PC-3 (cell line): ENCODE measurements at regions not wholly inside any gene's neighbourhood (a gene's known extent, or its start where the extent isn't known, plus 50 kb on each side); places are given as distances from the start of the nearest gene placed in this dataset.
"Not testable (repeated sequence)": the region's sequence is repeated elsewhere in the genome, so short reads cannot be mapped to it uniquely, and the experiment has no call there.

ENCODE experiments used
- ATAC-seq: fragments of 200-7000 bp; cut with Tn5 transposase; 2 replicates; pipeline ENCODE4 v1.9.1; 2020; ENCODE audit warnings: mild to moderate bottlenecking, moderate library complexity
- BruUV-seq: library from RNA; stranded (reverse); fragments of 400-500 nt; replicated peaks from 2 replicates; lab custom pipeline; 2021; lab: Mats Ljungman, UMichigan
- CTCF ChIA-PET: fragments of 300-600 bp; sonication (Branson Sonifier 250); formaldehyde crosslinking; loops from one replicate; lab custom pipeline; 2022; ENCODE audit warnings: antibody characterized with exemption; lab: Charles Lee
- POLR2A ChIA-PET: fragments of 300-600 bp; sonication (Branson Sonifier 250); formaldehyde crosslinking; loops from one replicate; lab custom pipeline; 2022; ENCODE audit warnings: antibody characterized with exemption; ENCODE audit not compliant: unreplicated experiment; lab: Charles Lee
- DNase-seq: peaks from one replicate; pipeline ENCODE4 v3.0.0-alpha.2; 2015
- H2AFZ ChIP-seq: fragments of 300-600 bp; sonication (generic); 2 replicates; pipeline ENCODE4 v1.6.0; 2016; ENCODE audit warnings: antibody characterized with exemption, low read length
- H3F3A ChIP-seq: fragments of 300-600 bp; sonication (generic); one replicate; pipeline ENCODE4 v1.6.0; 2017; ENCODE audit warnings: antibody characterized with exemption, low read length, control low read depth, mild to moderate bottlenecking; ENCODE audit not compliant: unreplicated experiment
- H3K27ac ChIP-seq: fragments of 300-600 bp; sonication (generic); 2 replicates; pipeline ENCODE4 v1.5.1; 2016; ENCODE audit warnings: mild to moderate bottlenecking, low read length
- H3K27me3 ChIP-seq: fragments of 300-600 bp; sonication (generic); 2 replicates; pipeline ENCODE4 v1.6.1; 2016; ENCODE audit warnings: low read length, mixed read lengths
- H3K36me3 ChIP-seq: fragments of 300-600 bp; sonication (generic); 2 replicates; pipeline ENCODE4 v1.6.1; 2016; ENCODE audit warnings: low read depth, mixed run types, low read length, mixed read lengths
- H3K4me1 ChIP-seq: fragments of 300-600 bp; sonication (generic); 2 replicates; pipeline ENCODE4 v1.5.1; 2016; ENCODE audit warnings: low read length; ENCODE audit not compliant: insufficient read depth
- H3K4me2 ChIP-seq: fragments of 300-600 bp; sonication (generic); 2 replicates; pipeline ENCODE4 v1.6.0; 2016; ENCODE audit warnings: low read length
- H3K4me3 ChIP-seq: fragments of 300-600 bp; sonication (generic); 2 replicates; pipeline ENCODE4 v1.5.1; 2016; ENCODE audit warnings: mild to moderate bottlenecking, low read length, mixed read lengths
- H3K79me2 ChIP-seq: fragments of 300-600 bp; sonication (generic); 2 replicates; pipeline ENCODE4 v1.6.1; 2017; ENCODE audit warnings: low read length, mixed read lengths
- H3K9ac ChIP-seq: fragments of 300-600 bp; sonication (generic); 2 replicates; pipeline ENCODE4 v1.6.0; 2016; ENCODE audit warnings: mild to moderate bottlenecking, low read length
- H3K9me2 ChIP-seq: fragments of 300-600 bp; sonication (generic); replicated peaks from 2 replicates; pipeline ENCODE4 v1.6.1; 2016; ENCODE audit warnings: mixed run types, low read length, mixed read lengths
- H3K9me3 ChIP-seq: fragments of 300-600 bp; sonication (generic); 2 replicates; pipeline ENCODE4 v1.6.1; 2016; ENCODE audit warnings: low read length, mixed read lengths
- H4K20me1 ChIP-seq: fragments of 300-600 bp; sonication (generic); 2 replicates; pipeline ENCODE4 v1.6.1; 2016; ENCODE audit warnings: low read length, mixed read lengths
- EZH2 ChIP-seq: fragments of 300-600 bp; sonication (generic); IDR thresholded peaks from one replicate; pipeline ENCODE4 v1.6.1; 2017; ENCODE audit warnings: antibody characterized with exemption, mild to moderate bottlenecking, low read length; ENCODE audit not compliant: unreplicated experiment
- EZH2phosphoT487 ChIP-seq: fragments of 300-600 bp; sonication (generic); IDR thresholded peaks from 2 replicates; pipeline ENCODE4 v1.6.1; 2018; ENCODE audit warnings: mild to moderate bottlenecking, antibody characterized with exemption, low read length, borderline replicate concordance
- intact Hi-C: fragments of 100-400 bp; cut with micrococcal nuclease; formaldehyde crosslinking; loops from 2 replicates; pipeline ENCODE4 v1.9.0; 2023
- TF ChIP-seq, protein P1 (sequence below): fragments of 300-600 bp; sonication (generic); conservative IDR thresholded peaks from 2 replicates; pipeline ENCODE4 v1.5.1; 2017; ENCODE audit warnings: antibody characterized with exemption, low read depth, mild to moderate bottlenecking, low read length

DNA sequence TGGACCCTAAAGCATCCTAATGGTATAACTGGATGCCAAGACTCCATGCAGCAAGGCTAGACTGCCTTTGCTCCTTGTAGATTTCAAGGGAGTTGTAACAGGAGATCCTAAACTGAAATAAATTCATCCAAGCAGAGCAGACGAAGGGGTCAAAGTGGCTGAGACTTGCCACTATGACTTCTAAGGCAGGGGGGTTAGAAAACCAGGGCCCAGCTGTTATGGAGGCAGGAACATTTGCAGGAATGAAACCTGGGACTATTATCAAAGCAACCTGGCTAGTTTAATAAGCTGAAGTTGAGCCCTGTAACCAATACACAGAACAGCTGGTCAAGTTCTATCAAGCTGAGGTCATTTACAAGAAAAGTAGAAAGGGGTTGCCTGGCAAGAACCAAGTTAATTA is 122.2 kb upstream of the TRPC6 start:
- H3K9ac ChIP-seq = no peak overlapping the region
- H3K4me1 ChIP-seq = peaks cover 20% of the 10 kb centered on the region
- ChIA-PET POLR2A (no interaction called here), CTCF (no interaction called here)
- DNase-seq (no peak), ATAC-seq (no peak)
- no peaks in the 10 kb centered on the region for H3K79me2 ChIP-seq
- no TSS peak for BruUV-seq
- no peak overlapping the region for H2AFZ ChIP-seq
- H3K36me3 ChIP-seq = no peaks in the 10 kb centered on the region
- H3K9me2 ChIP-seq = no peaks in the 10 kb centered on the region
- intact Hi-C loops = no loop called here
- H4K20me1 ChIP-seq = no peaks in the 10 kb centered on the region
- no peak overlapping the region for H3K4me3 ChIP-seq
- no peak overlapping the region for H3K27ac ChIP-seq
- H3K9me3 ChIP-seq = no peaks in the 10 kb centered on the region
- TF ChIP-seq, protein P1, sequence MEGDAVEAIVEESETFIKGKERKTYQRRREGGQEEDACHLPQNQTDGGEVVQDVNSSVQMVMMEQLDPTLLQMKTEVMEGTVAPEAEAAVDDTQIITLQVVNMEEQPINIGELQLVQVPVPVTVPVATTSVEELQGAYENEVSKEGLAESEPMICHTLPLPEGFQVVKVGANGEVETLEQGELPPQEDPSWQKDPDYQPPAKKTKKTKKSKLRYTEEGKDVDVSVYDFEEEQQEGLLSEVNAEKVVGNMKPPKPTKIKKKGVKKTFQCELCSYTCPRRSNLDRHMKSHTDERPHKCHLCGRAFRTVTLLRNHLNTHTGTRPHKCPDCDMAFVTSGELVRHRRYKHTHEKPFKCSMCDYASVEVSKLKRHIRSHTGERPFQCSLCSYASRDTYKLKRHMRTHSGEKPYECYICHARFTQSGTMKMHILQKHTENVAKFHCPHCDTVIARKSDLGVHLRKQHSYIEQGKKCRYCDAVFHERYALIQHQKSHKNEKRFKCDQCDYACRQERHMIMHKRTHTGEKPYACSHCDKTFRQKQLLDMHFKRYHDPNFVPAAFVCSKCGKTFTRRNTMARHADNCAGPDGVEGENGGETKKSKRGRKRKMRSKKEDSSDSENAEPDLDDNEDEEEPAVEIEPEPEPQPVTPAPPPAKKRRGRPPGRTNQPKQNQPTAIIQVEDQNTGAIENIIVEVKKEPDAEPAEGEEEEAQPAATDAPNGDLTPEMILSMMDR = no peak
- no peak for TF ChIP-seq EZH2phosphoT487
- no peak for TF ChIP-seq EZH2
- no peaks in the 10 kb centered on the region for H3K27me3 ChIP-seq
- no peaks in the 10 kb centered on the region for H3F3A ChIP-seq
- 0 out of 2 replicates have a peak overlapping the region, but pooled peaks have one; percentile 18 for H3K4me2 ChIP-seq

DNA sequence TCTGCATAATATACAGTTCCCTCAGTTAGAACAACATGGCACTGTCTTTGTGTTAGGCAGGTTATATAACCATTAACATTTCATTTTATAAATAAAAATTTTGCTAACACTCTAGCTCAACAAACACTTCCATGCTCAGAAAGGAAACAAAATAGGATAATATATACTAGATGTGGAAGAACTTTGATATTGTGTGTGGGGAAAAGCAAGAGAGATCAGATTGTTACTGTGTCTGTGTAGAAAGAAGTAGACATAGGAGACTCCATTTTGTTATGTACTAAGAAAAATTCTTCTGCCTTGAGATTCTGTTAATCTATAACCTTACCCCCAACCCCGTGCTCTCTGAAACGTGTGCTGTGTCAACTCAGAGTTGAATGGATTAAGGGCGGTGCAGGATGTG is 111.1 kb upstream of the TRPC6 start:
- H3K4me2 ChIP-seq, H3K27ac ChIP-seq, H3K9me3 ChIP-seq, H3K9ac ChIP-seq, POLR2A ChIA-PET, H4K20me1 ChIP-seq, H3K36me3 ChIP-seq, H3K79me2 ChIP-seq, DNase-seq, H3K4me3 ChIP-seq, H3K4me1 ChIP-seq, CTCF ChIA-PET, BruUV-seq, H3F3A ChIP-seq, H3K27me3 ChIP-seq, H2AFZ ChIP-seq, intact Hi-C loops, H3K9me2 ChIP-seq, ATAC-seq: not testable (repeated sequence)

DNA sequence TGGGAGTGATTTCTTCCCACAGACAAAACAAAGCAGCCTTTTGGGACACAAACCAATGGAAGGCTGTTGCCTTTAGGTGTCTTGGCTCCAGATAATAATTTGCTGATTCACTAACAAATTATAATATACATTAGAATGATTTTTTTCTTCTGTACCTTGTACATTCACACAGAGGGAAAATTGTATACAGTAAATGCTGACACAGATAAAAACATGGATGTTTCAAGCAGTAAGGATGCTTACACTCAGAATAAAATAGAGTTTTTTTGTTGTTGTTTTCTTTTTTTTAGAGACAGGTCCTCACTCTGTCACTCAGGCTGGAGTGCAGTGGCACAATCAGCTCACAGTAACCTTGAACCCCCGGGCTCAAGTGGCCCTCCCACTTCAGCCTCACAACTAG is 109.2 kb upstream of the TRPC6 start:
- 0 out of 2 replicates have a peak, but pooled peaks cover 8% of the 10 kb centered on the region for H3K9me2 ChIP-seq
- no peak overlapping the region for H2AFZ ChIP-seq
- H3K9me3 ChIP-seq = no peaks in the 10 kb centered on the region
- H3K36me3 ChIP-seq = no peaks in the 10 kb centered on the region
- no peaks in the 10 kb centered on the region for H3K4me1 ChIP-seq
- H3K27ac ChIP-seq = no peak overlapping the region
- H3K4me3 ChIP-seq = no peak overlapping the region
- H3K4me2 ChIP-seq = no peak overlapping the region
- no TSS peak for BruUV-seq
- ATAC-seq (no peak), DNase-seq (no peak)
- H3K79me2 ChIP-seq = no peaks in the 10 kb centered on the region
- TF ChIP-seq EZH2 = no peak
- no peak for TF ChIP-seq EZH2phosphoT487
- TF ChIP-seq, protein P1 = no peak
- CTCF ChIA-PET = no interaction called here
- no peaks in the 10 kb centered on the region for H3F3A ChIP-seq
- no peak overlapping the region for H3K9ac ChIP-seq
- H4K20me1 ChIP-seq = no peaks in the 10 kb centered on the region
- POLR2A ChIA-PET = no interaction called here
- no peaks in the 10 kb centered on the region for H3K27me3 ChIP-seq
- intact Hi-C loops = no loop called here
